HCT116 (cell line): ENCODE measurements at regions not wholly inside any gene's neighbourhood (a gene's known extent, or its start where the extent isn't known, plus 50 kb on each side); places are given as distances from the start of the nearest gene placed in this dataset.

Source experiments
- ATAC-seq: fragments of 200-7000 bp; cut with Tn5 transposase; 2 replicates; pipeline ENCODE4 v1.9.1; 2020; ENCODE audit warnings: mild to moderate bottlenecking, moderate library complexity
- BruUV-seq: library from RNA; stranded (reverse); fragments of 400-500 nt; replicated peaks from 2 replicates; lab custom pipeline; 2021; lab: Mats Ljungman, UMichigan
- CTCF ChIA-PET: fragments of 300-600 bp; sonication (Branson Sonifier 250); formaldehyde crosslinking; loops from one replicate; lab custom pipeline; 2021; ENCODE audit warnings: antibody characterized with exemption; lab: Charles Lee
- POLR2A ChIA-PET: fragments of 300-600, 350-600 bp; sonication (Branson Sonifier 250); formaldehyde crosslinking; loops from one replicate; lab custom pipeline; 2021; ENCODE audit warnings: antibody characterized with exemption; lab: Charles Lee
- RAD21 ChIA-PET, 2 experiments: fragments of 300-600 bp; sonication (Branson Sonifier 250); formaldehyde crosslinking; loops; one replicate each; lab custom pipeline; 2023; ENCODE audit warnings: low total read pairs in 2 of 2; ENCODE audit not compliant: uncharacterized antibody in 2 of 2, unreplicated experiment in 2 of 2, low non-redundant PET in 1 of 2; lab: Charles Lee
- DNase-seq: peaks from one replicate; pipeline ENCODE4 v3.0.0-alpha.2; 2010; ENCODE audit warnings: low read depth, low spot score
- H2AFZ ChIP-seq: fragments of 200-600 bp; shearing (Covaris generic), sonication (generic); 2 replicates; pipeline ENCODE4 v1.6.1; 2017; ENCODE audit warnings: low read depth, mixed run types, mixed read lengths, antibody characterized with exemption, low read length; ENCODE audit not compliant: poor library complexity, severe bottlenecking
- H3K27ac ChIP-seq: 2 replicates; pipeline ENCODE4 v1.5.1; 2012; ENCODE audit warnings: low read depth, low read length
- H3K27me3 ChIP-seq: fragments of 200-600 bp; sonication (generic); 2 replicates; pipeline ENCODE4 v1.6.1; 2016; ENCODE audit warnings: mixed run types, low read length, mixed read lengths; ENCODE audit not compliant: insufficient read depth
- H3K36me3 ChIP-seq, 2 experiments: fragments of 200-500 bp in 1 of 2; fragments of 200-600 bp in 1 of 2; sonication (Bioruptor generic) in 1 of 2; sonication (generic) in 1 of 2; 2 replicates each; pipeline versions ENCODE4 v1.5.1 to v1.6.1; 2014 to 2016; ENCODE audit warnings: low read length in 2 of 2, inconsistent platforms in 1 of 2, mixed read lengths in 1 of 2, mixed run types in 1 of 2; ENCODE audit not compliant: insufficient read depth in 2 of 2, control insufficient read depth in 1 of 2
- H3K4me1 ChIP-seq, 2 experiments: fragments of 200-600 bp in 1 of 2; sonication (generic) in 1 of 2; 2 replicates each; pipeline versions ENCODE4 v1.5.1 to v1.6.1; 2012 to 2017; ENCODE audit warnings: low read length in 2 of 2, inconsistent platforms in 1 of 2, mild to moderate bottlenecking in 1 of 2, mixed read lengths in 1 of 2, mixed run types in 1 of 2, moderate library complexity in 1 of 2; ENCODE audit not compliant: insufficient read depth in 2 of 2, control insufficient read depth in 1 of 2
- H3K4me2 ChIP-seq: fragments of 200-600 bp; sonication (generic); 2 replicates; pipeline ENCODE4 v1.6.1; 2017; ENCODE audit warnings: mixed run types, low read length, mixed read lengths
- H3K4me3 ChIP-seq, 2 experiments: fragments of 200-600 bp in 1 of 2; sonication (generic) in 1 of 2; replicated peaks in 1 of 2; 2 replicates each; pipeline ENCODE4 v1.5.1; 2011 to 2016; ENCODE audit warnings: low read length in 2 of 2, control low read depth in 1 of 2, low read depth in 1 of 2, mild to moderate bottlenecking in 1 of 2, mixed read lengths in 1 of 2, mixed run types in 1 of 2
- H3K79me2 ChIP-seq: fragments of 200-600 bp; sonication (generic); 2 replicates; pipeline ENCODE4 v1.6.1; 2017; ENCODE audit warnings: mild to moderate bottlenecking, mixed run types, low read length, moderate library complexity, mixed read lengths; ENCODE audit not compliant: insufficient read depth
- H3K9ac ChIP-seq: fragments of 200-600 bp; sonication (generic); 2 replicates; pipeline ENCODE4 v1.6.1; 2016; ENCODE audit warnings: low read length, mixed read lengths
- H3K9me2 ChIP-seq: fragments of 200-600 bp; sonication (generic), shearing (Covaris generic); 2 replicates; pipeline ENCODE4 v1.6.1; 2017; ENCODE audit warnings: mixed run types, mild to moderate bottlenecking, moderate library complexity; ENCODE audit not compliant: insufficient read depth
- H3K9me3 ChIP-seq, 2 experiments: fragments of 200-500 bp in 1 of 2; fragments of 200-600 bp in 1 of 2; sonication (Bioruptor generic) in 1 of 2; sonication (generic) in 1 of 2; 2 replicates each; pipeline ENCODE4 v1.6.1; 2014 to 2017; ENCODE audit warnings: low read length in 2 of 2, mixed read lengths in 2 of 2, inconsistent platforms in 1 of 2, low read depth in 1 of 2, mild to moderate bottlenecking in 1 of 2, mixed run types in 1 of 2, moderate library complexity in 1 of 2; ENCODE audit not compliant: control insufficient read depth in 1 of 2, insufficient read depth in 1 of 2
- H4K20me1 ChIP-seq: fragments of 200-600 bp; sonication (generic), shearing (Covaris generic); 2 replicates; pipeline ENCODE4 v1.6.1; 2017; ENCODE audit warnings: mixed run types, mild to moderate bottlenecking, moderate library complexity; ENCODE audit not compliant: insufficient read depth
- EGR1 ChIP-seq: IDR thresholded peaks from 2 replicates; pipeline ENCODE4 v1.6.1; 2012; ENCODE audit warnings: low read depth
- ELF1 ChIP-seq: IDR thresholded peaks from 2 replicates; pipeline ENCODE4 v1.6.1; 2012; ENCODE audit warnings: low read depth, borderline replicate concordance
- EZH2 ChIP-seq: fragments of 200-600 bp; sonication (generic); IDR thresholded peaks from 2 replicates; pipeline ENCODE4 v1.6.1; 2017; ENCODE audit warnings: antibody characterized with exemption, mixed run types
- EZH2phosphoT487 ChIP-seq: fragments of 200-600 bp; IDR thresholded peaks from 2 replicates; pipeline ENCODE4 v1.6.1; 2018; ENCODE audit warnings: antibody characterized with exemption, borderline replicate concordance
- POLR2AphosphoS5 ChIP-seq: IDR thresholded peaks from 2 replicates; pipeline ENCODE4 v1.6.1; 2011; ENCODE audit warnings: mild to moderate bottlenecking, low read depth, low read length, moderate library complexity
- RAD21 ChIP-seq: IDR thresholded peaks from 2 replicates; pipeline ENCODE4 v1.6.1; 2012; ENCODE audit warnings: low read depth, mild to moderate bottlenecking
- SIN3A ChIP-seq: IDR thresholded peaks from 2 replicates; pipeline ENCODE4 v1.6.1; 2012; ENCODE audit warnings: low read depth
- SP1 ChIP-seq: IDR thresholded peaks from 2 replicates; pipeline ENCODE4 v1.6.1; 2012; ENCODE audit warnings: low read depth
- SRF ChIP-seq: IDR thresholded peaks from 2 replicates; pipeline ENCODE4 v1.6.1; 2012; ENCODE audit warnings: low read depth
- YY1 ChIP-seq: IDR thresholded peaks from 2 replicates; pipeline ENCODE4 v1.6.1; 2011; ENCODE audit warnings: low read length, low read depth, moderate library complexity, mild to moderate bottlenecking; ENCODE audit not compliant: insufficient replicate concordance; ENCODE audit errors: extremely low read depth
- ZFX ChIP-seq: fragments of 450-650 bp; IDR thresholded peaks from 2 replicates; pipeline ENCODE4 v1.6.1; 2017
- ZNF274 ChIP-seq: fragments of 200-500 bp; sonication (Bioruptor generic); IDR thresholded peaks from 2 replicates; pipeline ENCODE4 v1.6.1; 2014; ENCODE audit warnings: mild to moderate bottlenecking, low read depth, low read length, inconsistent platforms
- intact Hi-C: fragments of 100-400 bp; cut with micrococcal nuclease; formaldehyde crosslinking; loops from 2 replicates; pipeline ENCODE4 v1.10.0; 2022
- TF ChIP-seq, protein P1 (sequence below), 3 experiments: fragments of 200-600 bp in 1 of 3; sonication (generic) in 1 of 3; IDR thresholded peaks in 2 of 3; conservative IDR thresholded peaks in 1 of 3; 2 replicates each; pipeline ENCODE4 v1.5.1; 2012 to 2017; ENCODE audit warnings: low read depth in 2 of 3, low read length in 2 of 3, antibody characterized with exemption in 1 of 3, borderline replicate concordance in 1 of 3, control low read depth in 1 of 3, mild to moderate bottlenecking in 1 of 3, mixed read lengths in 1 of 3, mixed run types in 1 of 3, moderate library complexity in 1 of 3; ENCODE audit not compliant: insufficient read depth in 1 of 3
- TF ChIP-seq, protein P2 (sequence below): IDR thresholded peaks from 2 replicates; pipeline ENCODE4 v1.6.1; 2012; ENCODE audit warnings: low read depth

DNA sequence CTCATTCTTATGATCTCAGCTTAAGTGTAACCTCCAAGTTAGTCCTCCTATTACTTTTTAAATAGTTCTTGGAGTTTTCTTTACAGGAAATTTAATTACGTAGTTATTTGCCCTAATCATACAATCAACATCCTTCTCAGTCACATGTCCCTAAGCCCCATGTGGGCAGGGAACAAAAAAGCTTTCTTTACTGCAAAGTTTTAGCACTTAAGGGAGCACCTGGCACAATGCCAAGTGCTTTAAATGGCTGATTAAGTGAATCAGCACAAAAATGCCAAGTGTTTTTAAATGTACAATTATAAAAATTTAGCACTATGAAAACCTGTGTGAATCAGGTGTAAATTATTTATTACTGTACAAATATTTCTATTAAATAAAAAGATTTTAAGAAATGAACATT is 445.3 kb downstream of the C3orf38 start:
- Histone ChIP-seq H2AFZ (no peak overlapping the region), H3K36me3 (no peaks in the 10 kb centered on the region), H4K20me1 (no peaks in the 10 kb centered on the region), H3K27me3 (no peaks in the 10 kb centered on the region), H3K9ac (no peak overlapping the region), H3K4me1 (no peaks in the 10 kb centered on the region), H3K4me2 (no peak overlapping the region), H3K9me3 (peaks cover 0 to 15% of the 10 kb centered on the region in 2 experiments; a peak in 2 of 4 replicates), H3K4me3 (no peak overlapping the region), H3K27ac (no peak overlapping the region), H3K9me2 (no peaks in the 10 kb centered on the region), H3K79me2 (no peaks in the 10 kb centered on the region)
- RAD21 ChIA-PET: no interaction called here
- intact Hi-C loops: no loop called here
- DNase-seq (no peak), ATAC-seq (no peak)
- POLR2A ChIA-PET: no interaction called here
- no TSS peak for BruUV-seq
- TF ChIP-seq SP1: no peak
- no peak for TF ChIP-seq SIN3A
- TF ChIP-seq, protein P1, sequence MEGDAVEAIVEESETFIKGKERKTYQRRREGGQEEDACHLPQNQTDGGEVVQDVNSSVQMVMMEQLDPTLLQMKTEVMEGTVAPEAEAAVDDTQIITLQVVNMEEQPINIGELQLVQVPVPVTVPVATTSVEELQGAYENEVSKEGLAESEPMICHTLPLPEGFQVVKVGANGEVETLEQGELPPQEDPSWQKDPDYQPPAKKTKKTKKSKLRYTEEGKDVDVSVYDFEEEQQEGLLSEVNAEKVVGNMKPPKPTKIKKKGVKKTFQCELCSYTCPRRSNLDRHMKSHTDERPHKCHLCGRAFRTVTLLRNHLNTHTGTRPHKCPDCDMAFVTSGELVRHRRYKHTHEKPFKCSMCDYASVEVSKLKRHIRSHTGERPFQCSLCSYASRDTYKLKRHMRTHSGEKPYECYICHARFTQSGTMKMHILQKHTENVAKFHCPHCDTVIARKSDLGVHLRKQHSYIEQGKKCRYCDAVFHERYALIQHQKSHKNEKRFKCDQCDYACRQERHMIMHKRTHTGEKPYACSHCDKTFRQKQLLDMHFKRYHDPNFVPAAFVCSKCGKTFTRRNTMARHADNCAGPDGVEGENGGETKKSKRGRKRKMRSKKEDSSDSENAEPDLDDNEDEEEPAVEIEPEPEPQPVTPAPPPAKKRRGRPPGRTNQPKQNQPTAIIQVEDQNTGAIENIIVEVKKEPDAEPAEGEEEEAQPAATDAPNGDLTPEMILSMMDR (IDR thresholded peaks at IDR 0.05 in 2 of 3, conservative IDR thresholded peaks at IDR 0.05 in 1 of 3; ENCODE audit: borderline replicate concordance in 1 of 3, insufficient read depth in 1 of 3, low read depth in 2 of 3, low read length in 2 of 3): no peak
- no peak for TF ChIP-seq POLR2AphosphoS5
- no peak for TF ChIP-seq ELF1
- no peak for TF ChIP-seq ZNF274
- CTCF ChIA-PET: no interaction called here

DNA sequence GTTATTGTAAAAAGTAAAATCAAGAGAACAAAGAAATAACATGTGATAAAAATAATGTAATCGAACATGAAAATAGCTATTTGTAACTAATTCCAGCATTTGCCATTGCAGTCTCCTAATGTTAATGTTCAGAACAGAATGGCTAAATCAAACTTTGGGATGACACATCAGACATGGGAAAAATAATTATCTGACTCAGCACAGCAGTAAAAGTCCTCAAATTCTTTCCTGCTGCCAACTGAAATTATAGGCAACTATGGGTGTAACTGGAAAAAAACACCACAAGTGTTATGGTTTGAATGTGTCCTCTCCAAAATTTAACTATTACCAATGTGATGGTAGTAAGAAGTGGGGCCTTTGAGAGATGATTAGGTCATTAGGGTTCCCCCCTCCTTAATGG is 446.7 kb downstream of the C3orf38 start:
- H3K9me3 ChIP-seq: peaks cover 0 to 18% of the 10 kb centered on the region in 2 experiments; a peak in 2 of 4 replicates
- BruUV-seq: no TSS peak
- intact Hi-C loops: no loop called here
- POLR2A ChIA-PET: no interaction called here
- H3K4me2 ChIP-seq: no peak overlapping the region
- H3K4me1 ChIP-seq: no peaks in the 10 kb centered on the region
- H3K27ac ChIP-seq: no peak overlapping the region
- no peak overlapping the region for H3K4me3 ChIP-seq
- H3K9me2 ChIP-seq: no peaks in the 10 kb centered on the region
- DNase-seq: no peak
- H3K27me3 ChIP-seq: no peaks in the 10 kb centered on the region
- ATAC-seq: no peak
- RAD21 ChIA-PET: no interaction called here
- H4K20me1 ChIP-seq: no peaks in the 10 kb centered on the region
- CTCF ChIA-PET: no interaction called here
- H3K79me2 ChIP-seq: no peaks in the 10 kb centered on the region
- no peak overlapping the region for H2AFZ ChIP-seq
- H3K36me3 ChIP-seq: no peaks in the 10 kb centered on the region
- H3K9ac ChIP-seq: no peak overlapping the region
- TF ChIP-seq YY1 (no peak), SP1 (no peak), ZFX (no peak), EGR1 (no peak), EZH2 (no peak), SRF (no peak), RAD21 (no peak), EZH2phosphoT487 (no peak)
- TF ChIP-seq, protein P2, sequence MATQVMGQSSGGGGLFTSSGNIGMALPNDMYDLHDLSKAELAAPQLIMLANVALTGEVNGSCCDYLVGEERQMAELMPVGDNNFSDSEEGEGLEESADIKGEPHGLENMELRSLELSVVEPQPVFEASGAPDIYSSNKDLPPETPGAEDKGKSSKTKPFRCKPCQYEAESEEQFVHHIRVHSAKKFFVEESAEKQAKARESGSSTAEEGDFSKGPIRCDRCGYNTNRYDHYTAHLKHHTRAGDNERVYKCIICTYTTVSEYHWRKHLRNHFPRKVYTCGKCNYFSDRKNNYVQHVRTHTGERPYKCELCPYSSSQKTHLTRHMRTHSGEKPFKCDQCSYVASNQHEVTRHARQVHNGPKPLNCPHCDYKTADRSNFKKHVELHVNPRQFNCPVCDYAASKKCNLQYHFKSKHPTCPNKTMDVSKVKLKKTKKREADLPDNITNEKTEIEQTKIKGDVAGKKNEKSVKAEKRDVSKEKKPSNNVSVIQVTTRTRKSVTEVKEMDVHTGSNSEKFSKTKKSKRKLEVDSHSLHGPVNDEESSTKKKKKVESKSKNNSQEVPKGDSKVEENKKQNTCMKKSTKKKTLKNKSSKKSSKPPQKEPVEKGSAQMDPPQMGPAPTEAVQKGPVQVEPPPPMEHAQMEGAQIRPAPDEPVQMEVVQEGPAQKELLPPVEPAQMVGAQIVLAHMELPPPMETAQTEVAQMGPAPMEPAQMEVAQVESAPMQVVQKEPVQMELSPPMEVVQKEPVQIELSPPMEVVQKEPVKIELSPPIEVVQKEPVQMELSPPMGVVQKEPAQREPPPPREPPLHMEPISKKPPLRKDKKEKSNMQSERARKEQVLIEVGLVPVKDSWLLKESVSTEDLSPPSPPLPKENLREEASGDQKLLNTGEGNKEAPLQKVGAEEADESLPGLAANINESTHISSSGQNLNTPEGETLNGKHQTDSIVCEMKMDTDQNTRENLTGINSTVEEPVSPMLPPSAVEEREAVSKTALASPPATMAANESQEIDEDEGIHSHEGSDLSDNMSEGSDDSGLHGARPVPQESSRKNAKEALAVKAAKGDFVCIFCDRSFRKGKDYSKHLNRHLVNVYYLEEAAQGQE: no peak
- TF ChIP-seq, all 23 proteins: peak for 0
